KMS-11 (cell line): ENCODE measurements at regions not wholly inside any gene's neighbourhood (a gene's known extent, or its start where the extent isn't known, plus 50 kb on each side); places are given as distances from the start of the nearest gene placed in this dataset.

Source experiments
- H2AFZ ChIP-seq: fragments of 200-600 bp; sonication (generic); 2 replicates; pipeline ENCODE4 v1.6.1; 2016; ENCODE audit warnings: antibody characterized with exemption, mixed run types, low read depth
- H3K27ac ChIP-seq: fragments of 200-600 bp; sonication (generic); 2 replicates; pipeline ENCODE4 v1.6.1; 2016; ENCODE audit warnings: mild to moderate bottlenecking, mixed run types
- H3K27me3 ChIP-seq: fragments of 200-600 bp; sonication (generic); 2 replicates; pipeline ENCODE4 v1.6.1; 2017; ENCODE audit warnings: mild to moderate bottlenecking, low read depth, mixed run types, moderate library complexity; ENCODE audit not compliant: insufficient read depth
- H3K36me3 ChIP-seq: fragments of 200-600 bp; sonication (generic); 2 replicates; pipeline ENCODE4 v1.6.1; 2017; ENCODE audit warnings: mild to moderate bottlenecking, mixed run types; ENCODE audit not compliant: insufficient read depth
- H3K4me1 ChIP-seq: fragments of 200-600 bp; sonication (generic); 2 replicates; pipeline ENCODE4 v1.6.1; 2016; ENCODE audit warnings: mild to moderate bottlenecking, low read depth, mixed run types; ENCODE audit not compliant: poor library complexity, severe bottlenecking
- H3K4me2 ChIP-seq: fragments of 200-600 bp; sonication (generic); 2 replicates; pipeline ENCODE4 v1.7.0; 2016; ENCODE audit warnings: mild to moderate bottlenecking, mixed run types
- H3K4me3 ChIP-seq: fragments of 200-600 bp; sonication (generic); IDR thresholded peaks from 2 replicates; pipeline ENCODE4 v1.6.1; 2017; ENCODE audit warnings: low read depth, low read length, mixed read lengths; ENCODE audit not compliant: insufficient read depth
- H3K79me2 ChIP-seq: fragments of 200-600 bp; sonication (generic); 2 replicates; pipeline ENCODE4 v1.6.1; 2016; ENCODE audit warnings: low read depth, mixed run types; ENCODE audit not compliant: insufficient read depth
- H3K9ac ChIP-seq: fragments of 200-600 bp; sonication (generic); 2 replicates; pipeline ENCODE4 v1.6.1; 2016; ENCODE audit warnings: mild to moderate bottlenecking, mixed run types
- H4K20me1 ChIP-seq: fragments of 200-600 bp; sonication (generic); 2 replicates; pipeline ENCODE4 v1.6.1; 2016; ENCODE audit warnings: mild to moderate bottlenecking, mixed run types; ENCODE audit not compliant: insufficient read depth
- CTCF ChIP-seq: fragments of 200-600 bp; sonication (generic); conservative IDR thresholded peaks from 2 replicates; pipeline ENCODE4 v1.6.1; 2017; ENCODE audit warnings: low read depth, mild to moderate bottlenecking, antibody characterized with exemption, low read length, moderate library complexity, mixed read lengths

- H2AFZ ChIP-seq, result no peak overlapping the region
- no peak overlapping the region for H3K9ac ChIP-seq
- H4K20me1 ChIP-seq, result no peaks in the 10 kb centered on the region
- no peak overlapping the region for H3K4me3 ChIP-seq
- no peak overlapping the region for H3K27ac ChIP-seq
- no peak for TF ChIP-seq CTCF
- H3K27me3 ChIP-seq, result no peaks in the 10 kb centered on the region
- H3K4me2 ChIP-seq, result no peak overlapping the region
- H3K36me3 ChIP-seq, result no peaks in the 10 kb centered on the region
- no peaks in the 10 kb centered on the region for H3K79me2 ChIP-seq
- no peaks in the 10 kb centered on the region for H3K4me1 ChIP-seq
Observed at GRCh38 chr9:4386819-4387218, 87.0 kb upstream of the GLIS3 start.

- no peak overlapping the region for H3K27ac ChIP-seq
- H3K4me1 ChIP-seq, result no peaks in the 10 kb centered on the region
- H3K9ac ChIP-seq, result no peak overlapping the region
- H3K79me2 ChIP-seq, result no peaks in the 10 kb centered on the region
- no peaks in the 10 kb centered on the region for H4K20me1 ChIP-seq
- no peak overlapping the region for H2AFZ ChIP-seq
- H3K4me3 ChIP-seq, result no peak overlapping the region
- H3K4me2 ChIP-seq, result no peak overlapping the region
- TF ChIP-seq CTCF, result no peak
- no peaks in the 10 kb centered on the region for H3K27me3 ChIP-seq
- H3K36me3 ChIP-seq, result no peaks in the 10 kb centered on the region
Observed at GRCh38 chr9:4384750-4385149, 84.9 kb upstream of the GLIS3 start.

- Histone ChIP-seq H2AFZ (no peak overlapping the region), H3K4me3 (no peak overlapping the region), H3K4me1 (no peaks in the 10 kb centered on the region), H3K36me3 (no peaks in the 10 kb centered on the region), H3K79me2 (no peaks in the 10 kb centered on the region), H3K27me3 (no peaks in the 10 kb centered on the region), H3K4me2 (no peak overlapping the region), H4K20me1 (no peaks in the 10 kb centered on the region), H3K27ac (no peak overlapping the region), H3K9ac (no peak overlapping the region)
- TF ChIP-seq CTCF, result peak; percentile 33
Observed at GRCh38 chr9:4382722-4383317, 83.0 kb upstream of the GLIS3 start.

- no peak overlapping the region for H3K9ac ChIP-seq
- H3K27ac ChIP-seq, result no peak overlapping the region
- H3K4me2 ChIP-seq, result no peak overlapping the region
- no peaks in the 10 kb centered on the region for H3K79me2 ChIP-seq
- H4K20me1 ChIP-seq, result no peaks in the 10 kb centered on the region
- H2AFZ ChIP-seq, result no peak overlapping the region
- no peaks in the 10 kb centered on the region for H3K36me3 ChIP-seq
- H3K27me3 ChIP-seq, result no peaks in the 10 kb centered on the region
- no peak for TF ChIP-seq CTCF
- no peak overlapping the region for H3K4me3 ChIP-seq
- H3K4me1 ChIP-seq, result no peaks in the 10 kb centered on the region
Observed at GRCh38 chr9:4381744-4382143, 81.9 kb upstream of the GLIS3 start.
